Activated CD8-positive, alpha-beta memory T cell treated with anti-CD3 and anti-CD28 coated beads, Interleukin-2, amount 10 ng/mL, durations not matched to agents 7 days and 5 days (primary cell): ENCODE measurements at regions not wholly inside any gene's neighbourhood (a gene's known extent, or its start where the extent isn't known, plus 50 kb on each side); places are given as distances from the start of the nearest gene placed in this dataset.
"Not testable (repeated sequence)": the region's sequence is repeated elsewhere in the genome, so short reads cannot be mapped to it uniquely, and the experiment has no call there.

ENCODE experiments used
- ATAC-seq: fragments of 150-1000 bp; cut with Tn5 transposase; one replicate; pipeline ENCODE4 v1.10.0; 2021; ENCODE audit warnings: moderate library complexity
- CTCF ChIA-PET: fragments of 350-600 bp; sonication (Branson Sonifier 250); formaldehyde crosslinking; loops from one replicate; lab custom pipeline; 2021; ENCODE audit warnings: antibody characterized with exemption; lab: Charles Lee
- DNase-seq: peaks from one replicate; pipeline ENCODE4 v3.0.0-alpha.2; 2020
- H3K27ac Mint-ChIP-seq: one replicate; pipeline ENCODE4 v1.8.0; 2021; ENCODE audit warnings: mild to moderate bottlenecking, mixed read lengths
- H3K27me3 Mint-ChIP-seq: one replicate; pipeline ENCODE4 v1.8.0; 2021; ENCODE audit warnings: mixed read lengths
- H3K36me3 Mint-ChIP-seq: one replicate; pipeline ENCODE4 v1.8.0; 2021; ENCODE audit warnings: mild to moderate bottlenecking, mixed read lengths
- H3K4me1 Mint-ChIP-seq: one replicate; pipeline ENCODE4 v1.8.0; 2021; ENCODE audit warnings: mixed read lengths
- H3K4me3 Mint-ChIP-seq: one replicate; pipeline ENCODE4 v1.8.0; 2021; ENCODE audit warnings: mild to moderate bottlenecking, moderate library complexity, mixed read lengths
- H3K9me3 Mint-ChIP-seq: one replicate; pipeline ENCODE4 v1.8.0; 2022; ENCODE audit warnings: low read depth, mixed read lengths

DNA sequence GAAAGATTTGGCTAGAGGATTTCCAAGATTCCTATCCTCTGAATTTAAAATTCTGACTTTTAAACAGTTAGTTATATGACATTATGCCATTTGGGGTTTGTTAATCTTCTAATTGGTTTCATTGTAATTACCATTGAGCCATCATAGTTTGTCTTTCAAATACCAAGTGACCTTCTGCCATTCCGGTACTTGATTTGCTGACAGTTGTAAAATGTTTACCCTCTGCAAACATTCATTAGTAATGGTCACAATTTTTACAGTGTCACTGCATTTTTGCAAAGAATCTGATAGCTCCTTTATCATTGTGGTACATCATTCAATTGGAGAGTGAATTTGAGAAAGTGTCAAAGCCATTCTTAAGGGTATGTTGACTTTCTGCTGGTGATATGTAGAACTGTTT, 645.0 kb upstream of the TBL1XR1 start:
- no peaks in the 10 kb centered on the region for H3K4me1 Mint-ChIP-seq
- no peaks in the 10 kb centered on the region for H3K36me3 Mint-ChIP-seq
- DNase-seq (no peak), ATAC-seq (no peak)
- CTCF ChIA-PET = interaction anchor here (0.6 kb wide), 1 partner anchor 62 kb away, joined by 4 read pairs; no protein-coding TSS in a partner anchor
- H3K9me3 Mint-ChIP-seq = no peaks in the 10 kb centered on the region
- H3K4me3 Mint-ChIP-seq = no peak overlapping the region
- no peak overlapping the region for H3K27ac Mint-ChIP-seq
- no peaks in the 10 kb centered on the region for H3K27me3 Mint-ChIP-seq

DNA sequence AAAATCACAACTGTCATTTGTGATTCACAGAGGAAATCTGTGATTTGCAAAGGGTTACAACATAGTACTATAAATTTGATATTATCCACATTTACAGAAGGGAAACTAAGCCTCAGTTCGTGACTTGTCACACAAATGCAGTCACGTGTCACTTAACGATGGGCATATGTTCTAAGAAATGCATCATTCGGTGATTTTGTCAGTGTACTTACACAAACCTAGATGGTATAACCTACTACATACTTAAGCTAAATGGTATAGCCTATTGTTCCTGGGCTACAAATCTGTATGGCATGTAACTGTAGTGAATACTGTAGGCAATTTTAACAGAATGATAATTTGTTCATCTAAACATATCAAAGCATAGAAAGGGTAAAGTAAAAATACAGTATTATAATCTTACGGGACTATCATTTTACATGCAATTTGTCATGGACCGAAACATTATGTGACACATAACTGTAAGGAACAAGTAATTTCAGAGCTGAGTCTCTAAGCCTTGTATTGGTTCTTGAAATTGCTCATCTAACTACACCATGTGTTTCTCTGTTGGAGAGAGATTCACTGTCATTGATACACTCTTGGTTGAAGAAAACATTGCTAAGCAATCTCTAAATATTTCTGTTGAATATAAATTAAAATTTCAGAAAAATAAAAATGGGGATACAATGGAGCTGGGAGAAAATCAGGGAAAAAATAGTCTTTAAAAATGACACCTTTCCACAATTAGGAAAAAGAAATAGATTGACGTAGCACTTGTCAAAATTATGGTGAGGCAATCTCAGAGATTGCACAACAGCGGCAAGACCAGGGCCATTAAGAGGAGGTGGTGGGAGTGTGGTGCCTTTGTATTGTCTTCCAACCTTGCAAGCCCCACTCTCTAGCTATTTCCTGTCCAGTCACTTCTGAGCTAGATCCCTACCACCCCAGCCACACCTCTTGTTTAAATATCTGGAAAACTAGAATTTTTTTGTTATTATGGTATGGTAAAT, 645.8 kb upstream of the TBL1XR1 start:
- no peak for ATAC-seq
- Mint-ChIP-seq H3K27me3 (no peaks in the 10 kb centered on the region), H3K4me3 (no peak overlapping the region), H3K9me3 (no peaks in the 10 kb centered on the region), H3K27ac (no peak overlapping the region), H3K4me1 (no peaks in the 10 kb centered on the region), H3K36me3 (no peaks in the 10 kb centered on the region)
- CTCF ChIA-PET = no interaction called here
- no peak for DNase-seq

DNA sequence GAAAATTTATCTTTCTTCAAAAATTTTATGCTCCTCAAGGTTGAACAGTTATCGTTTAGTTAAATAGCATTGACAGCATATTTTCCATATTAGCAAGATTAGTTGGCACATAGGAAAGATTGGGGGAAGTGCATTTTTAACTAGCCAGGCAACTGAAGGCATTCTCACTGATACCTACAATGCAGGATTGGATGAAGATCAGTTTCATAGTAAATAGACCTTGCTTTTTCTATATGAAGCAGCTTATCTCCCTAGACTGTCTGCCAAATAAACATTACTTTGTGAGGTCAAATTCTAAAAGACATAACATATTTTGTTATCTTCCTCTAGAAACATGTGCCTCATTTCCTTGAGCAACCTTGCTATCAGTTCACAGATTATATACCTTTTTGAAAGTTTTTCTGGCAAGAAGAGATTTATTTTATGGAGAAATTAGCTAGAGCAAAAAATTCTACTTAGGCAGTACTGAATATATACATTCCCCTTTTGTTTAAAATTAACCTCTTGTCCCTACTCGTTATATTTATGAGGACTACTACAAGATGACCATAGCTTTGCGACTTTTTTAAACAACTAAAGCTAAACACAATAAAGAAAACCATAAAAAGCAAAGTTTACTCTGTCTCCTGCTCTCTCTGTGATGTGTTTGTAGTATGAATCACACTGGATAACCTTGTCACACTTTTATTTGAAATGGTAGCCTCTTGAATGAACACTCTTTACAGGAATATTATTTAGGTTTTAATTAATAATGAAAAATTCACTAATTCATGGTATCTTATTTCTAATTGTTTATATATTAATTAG, 654.9 kb upstream of the TBL1XR1 start:
- H3K27ac Mint-ChIP-seq = no peak overlapping the region
- ATAC-seq = no peak
- H3K9me3 Mint-ChIP-seq = no peaks in the 10 kb centered on the region
- CTCF ChIA-PET = no interaction called here
- H3K36me3 Mint-ChIP-seq = no peaks in the 10 kb centered on the region
- H3K4me1 Mint-ChIP-seq = no peaks in the 10 kb centered on the region
- no peak overlapping the region for H3K4me3 Mint-ChIP-seq
- no peak for DNase-seq
- H3K27me3 Mint-ChIP-seq = no peaks in the 10 kb centered on the region

DNA sequence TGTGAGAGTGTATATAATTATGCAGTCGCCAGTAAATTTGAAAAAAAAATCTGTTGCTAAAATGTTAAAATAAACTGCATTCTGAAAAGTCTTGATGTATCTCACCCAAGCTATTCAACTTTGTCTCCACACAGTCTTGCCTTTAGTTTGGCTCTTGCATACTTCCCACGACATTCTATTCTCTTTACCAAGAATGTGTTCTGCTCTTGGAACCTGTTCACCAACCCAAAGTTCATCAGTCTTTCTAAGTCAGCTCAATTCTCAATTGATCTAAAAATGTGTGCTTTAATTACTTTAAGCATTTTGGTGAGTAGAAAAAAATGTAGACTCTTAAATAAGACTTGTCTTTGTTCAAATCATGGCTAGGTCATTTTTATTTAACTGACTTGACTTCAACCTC, 657.7 kb upstream of the TBL1XR1 start:
- ATAC-seq = no peak
- Mint-ChIP-seq H3K27me3 (no peaks in the 10 kb centered on the region), H3K9me3 (no peaks in the 10 kb centered on the region), H3K27ac (no peak overlapping the region), H3K4me1 (no peaks in the 10 kb centered on the region), H3K4me3 (no peak overlapping the region), H3K36me3 (no peaks in the 10 kb centered on the region)
- CTCF ChIA-PET = no interaction called here
- DNase-seq = no peak

DNA sequence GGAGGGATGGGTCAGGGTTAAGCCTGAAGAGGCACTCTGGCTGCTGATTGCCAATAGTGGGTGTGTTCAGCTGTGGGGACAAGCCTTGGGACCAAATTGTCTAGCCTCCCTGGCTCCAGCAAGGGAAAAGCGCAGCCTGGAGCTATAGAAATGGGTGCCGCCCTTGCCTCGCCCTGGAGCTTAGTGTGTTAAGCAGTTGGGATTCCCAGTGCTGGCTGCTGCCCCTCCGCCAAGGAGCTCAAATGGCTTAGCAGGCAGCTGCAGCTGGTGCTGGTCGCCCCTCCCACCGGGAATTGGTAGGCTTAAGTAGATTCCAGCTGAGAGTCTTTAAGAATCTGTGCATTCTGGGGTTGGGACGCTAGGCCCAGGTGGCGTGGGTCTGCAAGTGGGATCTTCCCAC, 662.9 kb upstream of the TBL1XR1 start:
- Mint-ChIP-seq H3K27me3 (no peaks in the 10 kb centered on the region), H3K4me3 (no peak overlapping the region), H3K27ac (no peak overlapping the region), H3K9me3 (peaks cover 4% of the 10 kb centered on the region), H3K36me3 (no peaks in the 10 kb centered on the region), H3K4me1 (no peaks in the 10 kb centered on the region)
- no peak for DNase-seq
- CTCF ChIA-PET = no interaction called here
- ATAC-seq = no peak

DNA sequence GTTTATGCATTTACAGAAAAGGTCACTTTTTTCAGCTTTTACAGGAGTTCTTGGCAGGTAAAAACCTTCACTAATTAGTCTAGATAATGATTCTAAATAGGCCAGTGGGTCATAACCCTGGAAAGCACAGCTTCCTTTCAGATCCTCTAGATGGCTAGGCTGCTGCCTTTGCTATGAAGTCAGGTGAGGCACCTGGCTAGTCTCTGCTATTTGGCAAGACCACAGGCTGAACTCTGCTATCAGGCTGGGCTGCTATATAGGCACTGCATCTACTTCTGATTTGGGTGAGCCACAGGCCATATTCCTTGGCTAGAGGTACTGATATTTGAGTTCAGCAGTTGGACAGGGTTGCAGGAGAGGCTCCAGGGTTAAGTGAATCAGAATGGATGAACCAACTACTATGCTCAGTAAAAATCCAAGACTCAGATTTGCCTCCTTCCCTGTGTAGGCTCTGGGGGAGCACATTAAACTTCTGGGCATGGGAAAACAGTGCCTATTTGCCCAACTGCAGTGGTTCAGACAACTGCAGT, 665.7 kb upstream of the TBL1XR1 start:
- ATAC-seq (no peak), DNase-seq (no peak)
- no peaks in the 10 kb centered on the region for H3K4me1 Mint-ChIP-seq
- no peaks in the 10 kb centered on the region for H3K27me3 Mint-ChIP-seq
- peaks cover 6% of the 10 kb centered on the region for H3K9me3 Mint-ChIP-seq
- CTCF ChIA-PET = no interaction called here
- H3K36me3 Mint-ChIP-seq = peaks cover 1% of the 10 kb centered on the region
- no peak overlapping the region for H3K4me3 Mint-ChIP-seq
- no peak overlapping the region for H3K27ac Mint-ChIP-seq

DNA sequence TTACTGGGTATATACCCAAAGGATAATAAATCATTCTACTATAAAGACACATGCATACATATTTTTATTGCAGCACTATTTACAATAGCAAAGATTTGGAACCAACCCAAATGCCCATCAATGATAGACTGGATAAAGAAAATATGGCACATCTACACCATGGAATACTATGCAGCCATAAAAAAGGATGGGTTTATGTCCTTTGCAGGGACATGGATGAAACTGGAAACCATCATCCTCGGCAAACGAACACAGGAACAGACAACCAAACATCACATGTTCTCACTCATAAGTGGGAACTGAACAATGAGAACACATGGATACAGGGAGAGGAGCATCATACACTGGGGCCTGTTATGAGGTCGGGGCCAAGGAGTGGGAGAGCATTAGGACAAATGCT, 665.0 kb upstream of the KCNMB2 start:
- H3K4me1 Mint-ChIP-seq, H3K27me3 Mint-ChIP-seq, ATAC-seq, H3K9me3 Mint-ChIP-seq, CTCF ChIA-PET, DNase-seq, H3K27ac Mint-ChIP-seq, H3K36me3 Mint-ChIP-seq, H3K4me3 Mint-ChIP-seq: not testable (repeated sequence)

DNA sequence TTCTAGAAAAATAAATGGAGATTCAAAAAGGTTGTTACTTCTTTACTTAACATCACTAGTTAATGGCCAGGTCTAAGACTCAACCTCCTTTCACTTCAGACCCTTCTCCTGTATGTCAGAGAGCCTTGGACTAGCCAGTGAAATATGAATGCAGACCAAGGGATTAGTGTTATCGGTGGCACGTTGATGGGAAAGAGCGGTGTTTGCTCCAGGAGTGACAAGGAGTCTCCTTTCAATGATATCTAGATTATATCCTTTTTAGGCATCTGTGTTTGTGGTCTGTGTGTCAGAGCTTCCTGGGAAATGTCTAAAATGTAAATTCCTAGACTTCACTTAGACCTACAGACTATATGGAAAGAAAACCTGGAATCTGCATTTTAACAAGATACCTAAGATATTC, 658.0 kb upstream of the KCNMB2 start:
- Mint-ChIP-seq H3K4me3 (no peak overlapping the region), H3K27ac (no peak overlapping the region), H3K27me3 (no peaks in the 10 kb centered on the region), H3K4me1 (peaks cover 2% of the 10 kb centered on the region), H3K36me3 (no peaks in the 10 kb centered on the region), H3K9me3 (no peaks in the 10 kb centered on the region)
- ATAC-seq = no peak
- no peak for DNase-seq
- CTCF ChIA-PET = no interaction called here

DNA sequence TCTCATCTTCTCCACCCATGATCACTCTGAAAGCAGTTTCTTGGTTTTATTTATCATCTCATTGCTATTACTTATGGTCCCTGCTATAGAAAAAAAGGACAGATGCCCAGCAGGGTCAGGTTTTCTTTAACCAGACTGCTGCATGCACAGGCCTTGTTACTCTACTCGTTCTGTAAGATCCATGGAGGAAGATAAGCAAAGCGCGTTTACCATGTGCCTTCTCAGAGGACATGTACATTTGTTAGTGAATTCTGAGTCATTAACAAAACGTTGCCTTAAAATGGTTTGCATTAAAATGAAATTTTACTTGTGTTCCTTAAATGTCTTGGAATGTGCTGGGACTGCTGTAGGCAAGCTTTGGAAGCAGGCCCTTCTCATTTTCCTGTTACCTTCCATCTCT, 657.3 kb upstream of the KCNMB2 start:
- Mint-ChIP-seq H3K9me3 (no peaks in the 10 kb centered on the region), H3K4me3 (no peak overlapping the region), H3K36me3 (no peaks in the 10 kb centered on the region), H3K27me3 (no peaks in the 10 kb centered on the region), H3K27ac (no peak overlapping the region), H3K4me1 (peaks cover 2% of the 10 kb centered on the region)
- CTCF ChIA-PET = no interaction called here
- ATAC-seq (no peak), DNase-seq (no peak)

DNA sequence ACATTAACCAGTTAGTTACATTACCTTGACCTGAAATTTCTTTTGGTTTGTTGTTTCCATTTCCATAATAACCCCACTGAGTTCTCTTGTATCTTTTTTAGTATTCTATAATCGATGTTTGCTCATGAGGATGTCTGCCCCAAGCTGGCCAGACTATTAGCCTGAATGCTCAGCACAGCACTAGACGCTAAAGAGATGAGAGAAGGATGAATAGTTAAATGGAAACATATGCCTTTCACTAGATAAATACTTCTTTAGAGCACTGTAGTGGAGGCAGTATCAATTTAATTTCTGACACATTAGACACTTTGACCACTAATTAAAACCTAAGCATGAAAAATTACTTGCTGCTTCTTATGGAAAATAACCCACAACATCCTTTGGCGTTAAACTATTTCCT, 654.9 kb upstream of the KCNMB2 start:
- no peaks in the 10 kb centered on the region for H3K9me3 Mint-ChIP-seq
- H3K4me1 Mint-ChIP-seq = peaks cover 2% of the 10 kb centered on the region
- H3K36me3 Mint-ChIP-seq = no peaks in the 10 kb centered on the region
- H3K27ac Mint-ChIP-seq = no peak overlapping the region
- CTCF ChIA-PET = no interaction called here
- no peaks in the 10 kb centered on the region for H3K27me3 Mint-ChIP-seq
- ATAC-seq (no peak), DNase-seq (no peak)
- no peak overlapping the region for H3K4me3 Mint-ChIP-seq

DNA sequence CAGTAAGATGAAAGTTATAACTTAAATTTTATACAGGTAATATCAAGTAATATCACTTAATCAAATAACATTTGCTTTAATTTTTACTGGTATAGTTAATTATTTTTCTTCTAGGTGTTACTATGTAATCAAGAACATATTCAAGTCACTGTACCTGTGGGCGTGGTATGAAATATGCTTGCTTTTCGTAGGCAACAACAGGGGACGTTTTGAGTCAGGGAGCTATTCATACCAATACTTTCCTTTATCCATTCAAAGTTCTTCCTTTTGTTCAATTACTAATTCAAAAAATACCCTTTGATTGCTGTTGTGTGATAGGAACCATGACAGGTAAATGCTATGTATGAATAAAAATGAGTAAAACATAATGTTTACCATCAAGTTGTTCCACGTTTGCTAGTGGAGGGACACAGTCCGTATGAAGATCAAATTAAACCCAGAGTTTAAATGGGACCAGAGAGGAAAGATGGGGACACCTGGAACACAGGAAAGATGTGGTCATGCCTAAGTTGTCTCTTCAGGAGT, 654.0 kb upstream of the KCNMB2 start:
- Mint-ChIP-seq H3K4me3 (no peak overlapping the region), H3K4me1 (peaks cover 2% of the 10 kb centered on the region), H3K36me3 (no peaks in the 10 kb centered on the region), H3K9me3 (no peaks in the 10 kb centered on the region), H3K27ac (no peak overlapping the region), H3K27me3 (no peaks in the 10 kb centered on the region)
- CTCF ChIA-PET = no interaction called here
- DNase-seq = no peak
- ATAC-seq = no peak

DNA sequence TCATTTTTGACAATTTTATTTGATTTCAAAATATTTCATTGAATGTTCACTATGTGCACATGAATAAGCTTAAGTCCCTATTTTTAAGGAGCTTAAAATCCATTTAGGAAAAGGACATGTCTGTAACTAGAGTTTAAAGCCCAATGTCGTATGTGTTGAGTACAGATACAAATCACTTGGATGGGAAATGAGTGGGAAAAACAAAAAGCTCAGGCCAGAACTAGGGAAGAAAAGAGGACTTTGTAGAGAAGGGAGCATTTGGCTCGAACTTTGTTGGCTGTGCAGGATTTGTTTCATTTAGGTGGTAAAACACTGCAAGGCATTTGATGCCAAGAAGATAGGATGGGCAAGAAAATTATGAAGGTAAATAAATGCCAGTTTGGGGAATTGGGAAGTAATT, 653.1 kb upstream of the KCNMB2 start:
- H3K4me3 Mint-ChIP-seq = no peak overlapping the region
- no peak for DNase-seq
- H3K9me3 Mint-ChIP-seq = no peaks in the 10 kb centered on the region
- ATAC-seq = no peak
- no peak overlapping the region for H3K27ac Mint-ChIP-seq
- CTCF ChIA-PET = no interaction called here
- no peaks in the 10 kb centered on the region for H3K27me3 Mint-ChIP-seq
- no peaks in the 10 kb centered on the region for H3K36me3 Mint-ChIP-seq
- peaks cover 2% of the 10 kb centered on the region for H3K4me1 Mint-ChIP-seq

DNA sequence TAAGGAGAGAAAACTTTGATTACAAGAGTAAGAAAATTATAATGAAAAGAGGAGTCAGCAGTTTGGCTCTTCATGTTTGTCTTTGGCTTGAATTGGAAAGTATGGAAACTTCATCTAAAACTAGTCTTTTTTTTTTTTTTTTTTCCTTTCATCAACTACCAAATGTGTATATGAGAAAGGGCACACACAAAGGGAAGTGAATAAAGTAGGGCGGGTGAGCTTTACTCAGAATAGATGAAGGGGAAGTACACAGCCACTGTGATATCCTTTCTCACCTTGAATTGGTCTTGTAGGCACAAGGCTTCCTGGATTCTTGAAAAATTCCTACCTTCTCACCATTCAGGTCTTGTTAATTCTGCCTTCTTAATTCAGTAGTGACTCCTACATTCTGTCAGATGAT, 652.3 kb upstream of the KCNMB2 start:
- H3K27ac Mint-ChIP-seq = no peak overlapping the region
- CTCF ChIA-PET = no interaction called here
- ATAC-seq (no peak), DNase-seq (no peak)
- no peaks in the 10 kb centered on the region for H3K9me3 Mint-ChIP-seq
- no peaks in the 10 kb centered on the region for H3K36me3 Mint-ChIP-seq
- H3K27me3 Mint-ChIP-seq = no peaks in the 10 kb centered on the region
- H3K4me1 Mint-ChIP-seq = peaks cover 2% of the 10 kb centered on the region
- no peak overlapping the region for H3K4me3 Mint-ChIP-seq
